SU-DHL-6 (cell line): ENCODE measurements at regions not wholly inside any gene's neighbourhood (a gene's known extent, or its start where the extent isn't known, plus 50 kb on each side); places are given as distances from the start of the nearest gene placed in this dataset.

Experiments
- EZH2phosphoT487 ChIP-seq: fragments of 200-600 bp; sonication (generic), shearing (Covaris generic); conservative IDR thresholded peaks from 2 replicates; pipeline ENCODE4 v1.6.1; 2018; ENCODE audit warnings: mild to moderate bottlenecking, antibody characterized with exemption, low read length, moderate library complexity, mixed read lengths
- TF ChIP-seq, protein P1 (sequence below): fragments of 200-600 bp; sonication (generic); IDR thresholded peaks from one replicate; pipeline ENCODE4 v1.5.1; 2017; ENCODE audit warnings: antibody characterized with exemption, mild to moderate bottlenecking, low read length, moderate library complexity; ENCODE audit not compliant: insufficient read depth, poor library complexity, severe bottlenecking

DNA sequence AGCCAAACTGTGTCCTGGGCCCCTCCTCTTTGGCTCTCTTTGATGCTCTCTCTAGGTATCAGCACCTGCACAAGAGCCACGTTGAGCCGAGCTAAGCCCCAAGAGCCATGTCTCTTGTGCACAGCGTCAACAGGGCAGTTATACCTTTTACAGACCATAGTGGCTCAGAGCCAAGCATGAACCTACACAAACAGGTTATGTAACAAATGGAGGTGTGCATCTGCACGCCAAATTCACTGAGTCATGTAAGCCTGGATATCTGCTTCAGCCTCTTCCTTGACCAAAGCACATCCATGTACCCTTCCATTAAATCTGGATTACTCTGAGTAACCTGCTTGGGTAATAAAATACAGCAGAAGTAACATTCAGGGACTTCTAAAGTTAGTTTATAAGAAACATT, 509.7 kb downstream of the NAV3 start:
- TF ChIP-seq, protein P1, sequence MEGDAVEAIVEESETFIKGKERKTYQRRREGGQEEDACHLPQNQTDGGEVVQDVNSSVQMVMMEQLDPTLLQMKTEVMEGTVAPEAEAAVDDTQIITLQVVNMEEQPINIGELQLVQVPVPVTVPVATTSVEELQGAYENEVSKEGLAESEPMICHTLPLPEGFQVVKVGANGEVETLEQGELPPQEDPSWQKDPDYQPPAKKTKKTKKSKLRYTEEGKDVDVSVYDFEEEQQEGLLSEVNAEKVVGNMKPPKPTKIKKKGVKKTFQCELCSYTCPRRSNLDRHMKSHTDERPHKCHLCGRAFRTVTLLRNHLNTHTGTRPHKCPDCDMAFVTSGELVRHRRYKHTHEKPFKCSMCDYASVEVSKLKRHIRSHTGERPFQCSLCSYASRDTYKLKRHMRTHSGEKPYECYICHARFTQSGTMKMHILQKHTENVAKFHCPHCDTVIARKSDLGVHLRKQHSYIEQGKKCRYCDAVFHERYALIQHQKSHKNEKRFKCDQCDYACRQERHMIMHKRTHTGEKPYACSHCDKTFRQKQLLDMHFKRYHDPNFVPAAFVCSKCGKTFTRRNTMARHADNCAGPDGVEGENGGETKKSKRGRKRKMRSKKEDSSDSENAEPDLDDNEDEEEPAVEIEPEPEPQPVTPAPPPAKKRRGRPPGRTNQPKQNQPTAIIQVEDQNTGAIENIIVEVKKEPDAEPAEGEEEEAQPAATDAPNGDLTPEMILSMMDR: no peak
- TF ChIP-seq EZH2phosphoT487: no peak
